Femur (tissue), 1 donor: ENCODE measurements at regions not wholly inside any gene's neighbourhood (a gene's known extent, or its start where the extent isn't known, plus 50 kb on each side); places are given as distances from the start of the nearest gene placed in this dataset.
"Not testable (repeated sequence)": the region's sequence is repeated elsewhere in the genome, so short reads cannot be mapped to it uniquely, and the experiment has no call there.

Source experiments
- DNase-seq: peaks from one replicate; pipeline ENCODE4 v3.0.0-alpha.2; 2017

DNA sequence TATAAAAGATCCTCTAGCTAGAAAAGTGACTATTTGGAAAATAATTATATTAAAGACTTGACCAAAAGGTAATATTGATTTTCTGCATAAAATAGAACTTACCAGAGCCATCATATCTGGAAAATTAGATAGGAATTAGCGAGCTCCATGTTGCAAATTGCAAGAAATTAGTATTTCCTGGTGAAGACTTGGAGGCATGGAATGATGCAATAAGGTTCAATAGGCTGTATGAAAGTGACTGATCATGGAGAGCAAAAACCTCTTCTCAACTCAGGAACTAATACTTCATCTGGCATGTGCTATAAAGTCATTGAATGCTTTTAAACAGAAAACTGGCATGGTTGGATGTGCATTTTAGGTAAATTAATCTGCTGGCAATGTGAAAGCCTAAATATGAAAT lies 66.3 kb upstream of the UFM1 start:
- no peak for DNase-seq

DNA sequence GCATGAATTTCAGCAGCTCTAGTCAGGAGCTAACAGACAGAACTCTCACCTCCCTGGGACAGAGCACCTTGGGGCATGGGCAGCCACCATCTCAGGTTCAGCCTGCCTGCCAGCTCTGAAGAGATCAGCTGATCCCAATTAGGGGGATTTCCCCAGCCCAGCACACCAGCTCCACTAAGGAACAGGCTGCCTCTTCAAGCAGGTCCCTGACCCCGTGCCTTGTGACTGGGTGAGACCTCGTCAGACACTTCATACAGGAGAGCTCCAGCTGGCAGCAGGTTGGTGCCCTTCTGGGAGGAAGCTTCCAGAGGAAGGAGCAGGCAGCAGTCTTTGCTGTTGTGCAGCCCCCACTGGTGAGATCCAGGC lies 84.5 kb upstream of the UFM1 start:
- DNase-seq: no peak

DNA sequence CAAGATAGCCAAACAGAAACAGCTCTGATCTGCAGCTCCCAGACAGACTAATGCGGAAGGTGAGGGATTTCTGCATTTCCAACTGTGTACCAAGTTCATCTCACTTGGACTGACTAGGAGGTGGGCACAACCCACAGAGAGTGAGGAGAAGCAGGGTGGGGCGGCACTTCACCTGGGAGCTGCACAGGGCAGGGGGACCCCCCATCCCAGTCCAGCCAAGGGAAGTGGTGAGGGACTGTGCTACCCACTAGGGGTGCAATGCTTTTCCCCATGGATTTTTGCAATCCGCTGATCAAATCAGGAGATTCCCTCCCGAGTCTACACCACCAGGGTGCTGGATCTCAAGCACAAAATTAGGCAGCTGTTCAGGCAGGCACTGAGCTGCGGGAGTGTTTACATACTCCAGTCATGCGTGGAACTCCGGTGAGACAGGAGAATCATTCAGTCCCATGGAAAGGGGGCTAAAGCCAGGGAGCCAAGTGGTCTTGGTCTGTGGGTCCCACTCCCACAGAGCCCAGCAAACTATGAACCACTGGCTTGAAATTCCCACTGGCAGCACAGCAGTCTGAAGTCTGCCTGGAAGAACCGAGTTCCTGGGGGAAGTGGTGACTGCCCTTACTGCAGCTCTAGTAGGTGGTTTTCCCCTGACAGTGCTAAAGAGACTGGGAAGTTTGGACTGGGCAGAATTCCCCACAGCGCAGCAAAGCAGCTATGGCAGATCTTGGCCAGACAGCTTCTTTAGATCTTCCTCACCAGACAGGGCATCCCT lies 85.1 kb upstream of the UFM1 start:
- no peak for DNase-seq

DNA sequence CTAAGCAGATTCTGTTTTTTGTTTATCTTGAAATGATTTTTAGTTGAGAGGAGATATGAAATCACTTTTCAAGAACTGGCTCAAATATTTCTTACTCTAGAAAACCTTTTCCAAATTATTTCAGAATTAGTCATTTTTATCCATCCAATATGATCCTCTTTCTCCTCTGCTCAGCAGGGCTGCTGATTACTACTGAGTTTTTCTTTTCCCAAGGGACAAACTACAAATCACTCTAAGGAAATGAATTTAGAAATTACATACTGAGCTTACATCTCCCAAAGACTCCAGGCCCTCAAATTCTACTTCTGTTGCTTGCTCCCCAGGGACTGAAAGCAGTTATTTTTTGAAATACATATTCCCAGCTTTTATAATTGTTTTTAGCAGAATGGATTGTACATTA lies 87.4 kb upstream of the UFM1 start:
- no peak for DNase-seq

DNA sequence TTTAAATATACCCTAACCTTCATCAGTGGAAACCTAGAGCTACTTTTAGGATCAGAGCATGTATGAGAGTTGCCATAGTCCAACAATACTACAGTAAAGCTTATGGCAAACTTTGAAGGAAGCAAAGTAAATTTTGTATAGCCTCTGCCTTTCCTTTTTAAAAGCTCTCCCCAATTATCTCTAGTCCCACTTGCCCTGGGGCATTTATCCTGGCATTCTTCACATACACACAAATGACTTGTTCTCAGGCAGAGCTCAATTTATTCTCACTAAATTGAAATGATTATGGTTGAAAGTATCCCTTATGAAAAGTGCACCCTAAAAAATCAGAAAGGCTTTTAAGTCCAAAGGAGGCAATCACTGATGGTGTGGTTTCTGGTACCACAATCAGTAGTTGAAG lies 94.1 kb upstream of the UFM1 start:
- DNase-seq: no peak

DNA sequence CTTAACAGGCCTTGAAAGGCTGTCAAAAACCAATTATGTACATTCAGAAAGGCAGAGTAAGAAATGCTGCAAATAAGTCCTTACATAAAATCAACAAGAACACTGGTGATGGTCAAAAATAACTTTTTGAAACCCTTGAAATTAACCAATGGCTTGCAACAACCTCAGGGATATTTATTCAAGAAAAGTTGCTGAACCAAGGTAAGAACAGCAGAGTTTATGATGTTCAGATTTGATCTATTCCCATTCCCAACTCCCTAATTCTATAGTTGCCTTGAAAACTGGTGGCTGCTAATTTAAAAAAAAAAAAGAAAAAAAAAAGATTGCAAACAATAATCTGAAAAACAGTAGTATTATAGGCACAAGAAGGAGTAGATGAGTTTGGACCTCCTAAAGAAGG lies 109.8 kb upstream of the UFM1 start:
- no peak for DNase-seq

DNA sequence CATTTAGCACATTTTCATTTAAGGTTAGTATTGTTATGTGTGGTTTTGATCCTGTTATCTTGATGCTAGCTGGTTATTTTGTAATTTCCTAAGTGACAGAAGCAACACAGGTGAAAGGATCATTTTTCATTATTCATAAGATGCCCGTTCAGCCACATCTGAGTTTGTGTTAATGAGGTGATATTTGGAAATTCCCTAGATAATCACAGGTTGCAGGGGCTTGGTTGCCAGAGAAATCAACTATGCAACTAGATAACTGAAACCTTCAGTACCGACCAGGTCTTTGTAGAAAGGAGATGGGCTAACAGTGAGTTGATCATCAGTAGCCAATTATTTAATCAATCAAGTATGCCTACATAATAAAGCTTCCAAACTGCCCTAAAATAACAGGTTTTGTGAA lies 121.3 kb upstream of the UFM1 start:
- DNase-seq: no peak

DNA sequence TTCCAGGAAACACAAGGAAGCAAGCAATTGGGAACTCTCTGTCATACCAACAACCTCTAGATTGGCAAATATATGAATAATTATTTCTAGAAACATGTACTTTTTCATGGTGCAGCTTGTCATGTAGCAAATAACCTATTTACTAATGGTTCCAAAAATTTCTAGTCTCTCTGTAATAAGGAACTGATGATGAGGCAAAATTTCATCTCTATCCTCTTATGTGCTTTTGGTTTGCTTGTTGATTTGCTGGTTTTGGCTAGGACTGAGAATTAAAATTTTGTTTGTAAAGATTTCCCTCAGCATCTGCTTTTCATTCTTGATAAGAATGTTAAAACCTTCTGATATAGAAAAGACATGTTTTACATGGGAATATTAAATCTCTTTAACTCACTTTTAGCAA lies 123.2 kb upstream of the UFM1 start:
- DNase-seq: no peak

DNA sequence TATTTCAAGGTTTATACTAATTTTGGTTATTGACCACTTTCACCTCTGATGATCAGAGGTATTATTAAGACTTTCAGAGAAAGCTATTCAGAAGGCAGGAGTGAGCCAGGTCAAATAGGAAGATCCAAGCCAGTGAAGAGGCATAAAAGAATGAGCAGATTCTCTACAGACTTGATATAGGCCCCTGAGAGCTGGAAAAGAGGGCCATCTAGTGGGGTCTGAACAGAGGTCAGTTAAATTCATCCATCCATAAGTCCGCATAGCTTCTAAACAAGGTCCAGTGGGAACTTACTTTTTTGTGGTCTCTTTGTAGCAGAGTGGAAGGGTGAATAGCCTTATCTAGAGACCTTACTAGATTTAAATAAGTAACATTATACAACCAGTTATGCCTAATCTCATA lies 126.6 kb upstream of the UFM1 start:
- DNase-seq: no peak

DNA sequence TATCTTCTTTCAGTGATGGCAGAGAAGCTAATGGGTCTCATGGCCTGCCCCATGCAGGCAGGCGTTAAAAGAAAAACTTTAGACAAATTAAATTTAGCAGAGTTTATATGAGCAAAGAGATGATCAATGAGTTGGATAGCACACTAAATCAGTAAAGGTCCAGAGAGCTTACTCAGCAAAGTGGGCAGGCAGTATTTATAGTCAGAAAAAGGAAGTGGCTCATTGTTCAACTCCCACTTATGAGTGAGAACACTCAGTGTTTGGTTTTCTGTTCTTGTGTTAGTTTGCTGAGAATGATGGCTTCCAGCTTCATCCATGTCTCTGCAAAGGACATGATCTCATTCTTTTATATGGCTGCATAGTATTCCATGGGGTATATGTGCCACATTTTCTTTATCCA lies 128.5 kb upstream of the UFM1 start:
- DNase-seq: not testable (repeated sequence)

DNA sequence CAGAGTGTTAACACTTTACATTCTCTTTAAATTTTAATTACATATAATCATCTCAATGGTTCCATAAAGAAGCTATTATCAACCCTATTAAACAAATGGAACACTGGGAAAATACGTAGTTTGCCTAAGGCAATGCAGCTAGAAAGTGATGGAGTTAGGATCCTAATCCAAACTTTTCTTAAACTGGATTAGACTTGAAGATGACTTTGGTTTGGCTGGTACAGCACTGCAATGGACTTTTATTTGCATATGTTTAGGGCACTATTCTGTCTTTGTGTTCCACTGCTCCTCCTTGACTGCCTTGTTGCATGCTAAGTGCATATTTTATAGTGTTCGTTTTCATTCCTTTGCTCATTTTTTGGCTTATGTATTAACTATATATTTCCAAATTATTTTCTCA lies 133.5 kb upstream of the UFM1 start:
- no peak for DNase-seq

DNA sequence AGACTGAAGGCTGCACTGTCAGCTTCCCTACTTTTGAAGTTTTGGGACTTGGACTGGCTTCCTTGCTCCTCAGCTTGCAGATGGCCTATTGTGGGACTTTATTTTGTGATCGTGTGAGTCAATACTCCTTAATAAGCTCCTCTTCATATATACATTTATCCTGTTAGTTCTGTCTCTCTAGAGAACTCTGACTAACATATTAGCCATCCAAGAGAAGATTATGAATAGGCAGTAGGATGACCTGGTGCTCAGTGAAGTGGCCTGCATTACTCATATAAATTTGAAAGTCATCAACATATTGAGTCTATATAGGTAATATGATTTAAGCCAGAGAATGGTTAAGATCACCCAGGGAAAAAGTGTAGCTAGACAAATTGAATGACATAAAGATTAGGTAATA lies 136.3 kb upstream of the UFM1 start:
- DNase-seq: no peak

DNA sequence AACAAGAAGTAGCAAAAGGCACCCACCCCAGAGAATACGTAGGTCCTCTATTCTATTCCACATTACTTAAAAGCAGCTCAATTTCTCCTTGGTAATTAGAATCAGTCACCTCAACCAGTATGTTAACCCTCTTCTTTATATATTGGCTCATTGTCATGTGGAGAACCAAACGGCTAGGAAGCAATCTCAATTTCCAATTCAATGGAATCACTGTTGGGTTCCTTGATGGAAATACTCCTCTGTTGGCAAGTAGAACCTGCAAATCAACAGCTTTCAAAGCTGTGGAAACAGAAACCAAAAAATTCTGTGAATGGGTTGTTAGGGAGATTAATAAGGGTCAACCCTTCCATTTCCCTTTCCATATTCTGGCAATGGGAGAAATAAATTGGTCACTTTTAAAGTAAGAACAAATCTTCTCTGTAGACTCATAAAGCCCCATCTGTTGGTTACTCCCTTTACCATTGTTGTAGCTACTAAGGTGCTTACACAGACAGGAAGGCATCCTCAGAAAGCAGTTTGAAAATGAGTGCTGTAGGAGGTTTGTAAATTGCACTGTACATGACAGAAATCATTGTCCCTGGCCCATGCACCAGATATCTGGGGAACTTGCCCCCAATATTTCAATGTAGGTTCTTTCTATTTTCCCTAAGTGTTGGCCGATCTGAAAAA lies 138.6 kb upstream of the UFM1 start:
- DNase-seq: no peak

DNA sequence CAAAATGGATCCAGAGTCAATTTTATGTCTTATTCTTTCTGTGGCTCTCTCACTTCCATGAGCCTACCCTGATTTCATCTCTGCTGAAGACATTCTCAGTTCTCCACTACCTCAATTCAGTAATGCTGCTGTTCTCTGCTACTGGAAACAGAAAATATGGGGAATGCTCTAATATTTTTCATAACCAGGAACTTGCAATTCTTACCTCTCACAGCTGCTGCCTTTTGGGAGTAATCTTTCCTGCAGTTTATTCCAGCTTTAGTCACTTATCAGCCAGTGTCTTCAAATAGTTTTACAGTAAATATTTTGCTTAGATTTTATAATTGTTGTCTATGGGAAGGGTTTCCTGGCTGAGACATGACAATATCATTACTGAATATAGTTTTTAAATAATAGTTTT lies 145.1 kb upstream of the UFM1 start:
- DNase-seq: no peak

DNA sequence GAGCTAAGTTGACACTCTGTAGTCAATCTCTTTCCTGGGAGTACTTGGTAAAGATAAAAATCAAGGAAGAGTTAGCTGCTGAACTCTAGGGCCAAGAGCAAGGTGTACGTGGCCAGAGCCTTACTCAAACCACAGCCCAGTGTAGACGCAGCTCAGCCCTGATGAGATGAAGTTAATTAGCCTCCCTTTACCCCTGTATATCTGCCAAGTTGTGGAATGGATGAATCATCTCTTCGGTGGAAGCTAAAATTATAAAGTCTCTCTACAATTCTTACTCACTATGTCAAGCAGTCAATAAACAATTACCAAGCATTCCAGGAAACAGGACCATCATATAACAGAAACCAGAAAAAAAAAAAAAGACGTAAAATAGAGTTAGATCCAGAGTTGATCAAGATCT lies 146.9 kb upstream of the UFM1 start:
- DNase-seq: no peak

DNA sequence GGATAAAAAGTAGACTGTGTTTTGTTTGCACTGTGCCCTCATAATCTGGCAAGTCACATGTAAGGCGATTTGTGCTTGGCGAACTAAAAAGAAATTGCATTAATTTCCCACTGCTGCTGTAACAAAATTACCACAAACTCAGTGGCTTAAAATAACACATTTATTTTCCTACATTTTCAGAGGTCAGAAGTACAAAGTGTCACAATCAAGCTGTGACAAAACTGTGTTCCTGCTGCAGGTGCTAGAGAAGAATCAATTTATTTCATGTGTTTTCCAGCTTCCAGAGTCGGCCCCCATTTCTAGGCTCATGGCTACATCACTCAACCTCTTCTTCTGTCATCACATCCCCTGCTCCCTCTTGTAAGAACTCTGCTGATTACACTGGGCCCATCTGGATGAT lies 158.6 kb upstream of the UFM1 start:
- no peak for DNase-seq

DNA sequence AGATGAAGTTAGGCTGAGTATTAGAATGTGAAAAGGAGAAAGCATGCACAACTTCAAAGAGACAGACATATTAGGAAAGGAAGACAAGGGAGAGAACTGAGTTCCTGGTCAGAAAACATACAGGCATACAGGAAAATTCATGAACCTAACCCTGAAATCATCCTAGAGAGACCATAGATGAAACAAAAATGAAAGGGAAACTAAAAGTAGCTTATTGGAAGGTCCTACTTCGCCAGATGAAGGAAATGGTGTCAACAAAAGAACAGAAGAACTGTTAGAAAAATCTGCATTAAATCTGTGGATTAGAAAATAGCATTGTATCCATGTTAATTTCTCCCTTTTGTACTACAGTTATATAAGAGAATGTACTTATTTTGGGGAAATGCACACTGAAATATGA lies 169.0 kb upstream of the UFM1 start:
- no peak for DNase-seq

DNA sequence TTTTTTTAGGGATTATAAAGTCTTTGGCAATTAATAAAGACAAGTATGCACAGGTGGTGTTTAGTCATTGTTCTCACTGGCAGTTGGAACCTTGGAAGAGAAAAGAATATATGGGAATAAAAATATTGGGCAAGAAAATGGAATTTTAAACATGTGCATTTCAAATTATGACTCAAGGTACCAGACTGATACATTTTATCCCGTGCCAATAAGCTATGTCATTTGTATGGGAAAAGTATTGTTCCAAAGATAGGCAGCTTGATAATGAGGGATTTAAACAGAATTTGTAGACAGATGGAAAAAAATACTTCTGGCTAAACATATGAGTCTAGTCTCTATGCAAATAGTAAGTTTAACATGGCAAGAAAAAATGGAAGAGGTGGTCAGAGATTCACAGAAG lies 169.5 kb upstream of the UFM1 start:
- DNase-seq: no peak

DNA sequence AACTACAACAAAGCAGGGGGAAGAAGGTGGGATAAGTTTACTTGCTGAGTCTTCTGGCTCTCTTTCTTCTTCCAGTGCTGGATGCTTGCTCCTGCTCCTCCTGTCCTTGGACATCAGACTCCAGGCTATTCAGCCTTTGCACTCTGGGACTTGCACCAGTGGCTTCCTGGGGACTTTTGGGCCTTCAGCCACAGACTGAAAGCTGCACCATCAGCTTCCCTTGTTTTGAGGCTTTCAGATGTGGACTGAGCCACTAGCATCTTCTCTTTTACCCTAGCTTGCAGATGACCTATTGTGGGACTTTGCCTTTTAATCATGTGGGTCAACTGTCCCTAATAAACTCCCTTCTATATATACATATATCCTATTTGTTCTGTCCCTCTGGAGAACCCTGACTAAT lies 173.0 kb upstream of the UFM1 start:
- DNase-seq: no peak

DNA sequence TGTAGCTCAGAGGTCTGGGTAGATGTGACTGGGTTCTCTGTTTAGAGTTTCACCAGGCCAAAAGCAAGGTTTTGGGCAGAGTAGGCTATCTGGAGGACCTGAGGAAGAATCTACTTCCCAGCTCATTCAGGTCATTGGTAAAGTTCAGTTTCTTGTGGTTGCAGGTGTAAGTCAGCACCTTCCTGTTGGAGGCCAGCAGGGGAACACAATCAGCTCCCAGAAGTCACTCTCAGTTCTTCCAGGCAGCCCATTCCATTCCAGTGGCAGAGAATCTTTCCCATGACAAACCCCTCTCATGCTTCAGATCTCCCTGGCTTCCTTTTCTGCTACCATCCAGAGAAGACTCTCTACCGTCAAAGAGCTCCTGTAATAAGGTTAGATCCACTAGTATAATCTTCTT lies 176.2 kb upstream of the UFM1 start:
- no peak for DNase-seq

DNA sequence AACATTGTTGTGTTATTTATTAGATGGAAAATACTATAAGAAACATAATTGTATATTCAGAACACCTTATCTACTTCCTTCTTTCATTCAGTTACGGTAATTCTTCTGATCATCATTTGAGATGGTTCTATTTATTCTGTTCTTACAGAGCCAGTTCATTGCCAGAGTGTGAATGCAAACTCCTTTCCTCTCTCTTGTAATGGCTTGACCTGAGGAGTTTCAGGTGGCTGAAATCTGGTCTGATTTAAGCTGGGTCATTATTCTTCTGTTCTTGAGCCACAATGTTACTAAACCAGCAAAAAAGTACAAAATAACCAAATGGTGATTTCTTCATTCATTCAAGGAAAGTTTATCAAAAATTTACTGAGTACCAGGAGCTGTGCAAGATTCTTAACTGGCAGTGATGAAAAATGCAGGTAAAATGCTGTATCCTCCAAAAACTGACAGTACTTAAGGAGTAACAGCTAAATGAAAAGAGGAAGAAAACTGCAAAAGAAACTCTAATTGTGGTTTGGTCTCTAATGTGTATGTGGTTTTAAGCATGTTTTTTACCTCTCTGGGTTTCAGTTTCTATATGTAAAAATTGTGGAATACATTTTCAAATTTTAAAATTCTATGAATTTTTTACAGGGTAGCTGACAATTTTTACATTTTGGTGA lies 182.4 kb upstream of the UFM1 start:
- no peak for DNase-seq

DNA sequence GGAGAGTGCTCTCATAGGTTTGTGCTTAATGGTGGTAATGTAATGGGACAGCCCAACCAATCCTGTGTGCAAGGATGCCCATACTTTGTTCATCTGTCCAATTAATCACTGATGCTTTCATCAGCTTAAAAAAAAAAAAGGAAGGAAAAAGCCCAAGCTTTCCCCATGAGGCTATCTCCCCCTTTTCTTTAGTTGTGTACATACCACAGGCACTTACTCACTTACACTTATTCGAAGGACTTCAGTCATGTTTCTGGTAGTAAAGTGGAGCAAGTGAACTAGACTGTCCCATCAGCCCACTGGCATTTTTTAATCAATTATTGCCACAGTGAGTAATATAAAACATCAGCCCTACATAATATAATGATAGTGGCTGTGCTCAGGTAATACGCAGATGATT lies 183.5 kb upstream of the UFM1 start:
- DNase-seq: no peak

DNA sequence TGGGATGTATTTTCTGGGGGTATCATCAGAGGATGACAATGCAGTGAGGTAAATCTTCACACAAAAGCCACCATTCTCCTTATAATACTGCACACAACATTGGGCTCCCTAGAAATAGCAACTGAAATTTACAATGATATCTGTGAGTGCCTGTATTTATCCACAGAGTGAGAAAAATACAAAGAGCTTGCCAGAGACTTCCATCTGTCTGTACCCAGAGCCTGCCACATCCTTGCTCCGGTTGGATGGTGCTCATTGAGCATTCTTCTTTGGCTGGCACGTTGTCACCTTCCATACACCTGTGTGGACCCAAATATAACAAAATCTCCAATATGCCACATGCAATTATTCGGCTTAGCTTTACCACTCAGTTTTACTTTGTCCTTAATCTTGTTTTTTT lies 189.5 kb upstream of the UFM1 start:
- DNase-seq: no peak

DNA sequence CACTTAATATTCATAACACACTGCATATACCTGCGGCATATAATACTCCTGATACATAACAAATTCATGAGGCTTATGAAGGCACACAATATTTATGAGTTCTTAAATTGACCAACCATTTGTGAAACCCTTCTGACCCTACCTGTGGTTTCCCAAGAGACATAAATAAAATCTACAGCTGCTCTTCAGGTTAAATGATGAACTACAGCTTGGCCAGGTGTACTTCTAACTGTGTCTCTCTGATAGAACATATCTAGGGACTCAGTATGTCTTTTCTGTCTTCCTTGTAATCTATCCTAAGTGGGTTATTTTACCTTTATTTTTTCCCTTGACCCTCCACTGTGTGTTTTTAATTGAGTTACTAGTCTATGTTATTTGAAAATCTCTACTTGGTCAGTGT lies 189.9 kb upstream of the UFM1 start:
- no peak for DNase-seq

DNA sequence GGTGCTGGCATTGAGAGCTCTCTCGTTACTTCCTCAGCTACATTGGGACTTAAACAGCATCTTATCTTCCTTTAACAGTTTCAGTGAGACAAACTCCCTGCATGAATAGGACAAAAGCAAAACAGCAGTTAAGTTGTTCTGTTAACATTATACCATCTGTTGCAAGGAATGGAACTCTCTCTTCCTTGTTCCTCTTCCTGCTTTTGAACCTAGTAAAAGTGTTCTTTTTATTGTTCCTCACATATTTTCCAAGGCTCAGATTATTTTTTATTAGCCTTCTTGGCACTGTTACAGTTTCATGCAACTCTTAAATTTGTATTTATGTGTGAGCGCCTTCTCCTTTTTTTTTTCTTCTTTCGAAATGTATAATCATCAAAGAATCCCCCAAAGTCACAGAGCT lies 202.6 kb upstream of the UFM1 start:
- no peak for DNase-seq
